ENCODE measurements at regions not wholly inside any gene's neighbourhood (a gene's known extent, or its start where the extent isn't known, plus 50 kb on each side); places are given as distances from the start of the nearest gene placed in this dataset.
"Not testable (repeated sequence)": the region's sequence is repeated elsewhere in the genome, so short reads cannot be mapped to it uniquely, and the experiment has no call there.

GRCh38 chr10:53063805-53064204 lies 291.2 kb upstream of the MBL2 start:
- intact Hi-C loops (cut with micrococcal nuclease) = no loop called here
- ATAC-seq (no peak), DNase-seq (no peak)
- CTCF ChIA-PET = no interaction called here
- no peak for TF ChIP-seq CTCF (IDR thresholded peaks at IDR 0.05)
- Mint-ChIP-seq H3K4me1 (ENCODE audit: low read depth) (no peaks in the 10 kb centered on the region), H3K27me3 (no peaks in the 10 kb centered on the region), H3K4me3 (no peak overlapping the region), H3K9me3 (peaks cover 5% of the 10 kb centered on the region), H3K27ac (no peak overlapping the region), H3K36me3 (ENCODE audit: low read depth) (no peaks in the 10 kb centered on the region)
- POLR2A ChIA-PET = interaction anchor here (0.8 kb wide), 1 partner anchor 182 kb away, joined by 3 read pairs; no protein-coding TSS in a partner anchor

DNA sequence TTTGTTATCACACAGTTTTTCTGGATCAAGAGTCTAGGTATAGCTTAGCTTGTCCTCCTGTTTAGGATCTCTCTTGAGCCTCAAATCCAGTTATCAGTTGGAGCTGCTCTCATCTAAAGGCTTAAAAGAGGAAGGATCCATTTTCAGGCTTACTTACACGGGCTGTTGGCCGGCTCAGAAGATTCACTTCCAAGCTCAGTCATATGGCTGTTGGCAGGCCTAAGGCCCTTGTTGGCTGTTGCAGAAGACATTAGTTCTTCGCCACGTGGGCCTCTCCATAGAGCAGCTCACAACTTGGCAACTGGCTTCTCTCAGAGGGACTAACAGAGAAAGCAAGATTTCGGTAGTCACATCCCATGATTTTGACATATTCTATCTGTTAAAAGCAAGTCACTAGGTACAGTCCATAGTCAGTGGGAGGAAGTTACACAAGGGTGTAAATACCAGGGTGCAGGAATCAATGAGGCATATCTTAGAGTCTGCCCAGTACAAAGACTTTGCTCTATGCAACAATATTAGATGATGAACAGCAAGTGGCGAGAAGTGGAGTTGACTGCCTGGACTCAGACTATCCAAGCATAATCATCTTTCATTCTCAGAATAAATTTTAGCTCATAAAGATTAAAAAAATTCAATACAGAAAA lies 280.1 kb upstream of the MBL2 start:
- TF ChIP-seq CTCF (IDR thresholded peaks at IDR 0.05) = no peak
- Mint-ChIP-seq H3K27ac (no peak overlapping the region), H3K4me3 (no peak overlapping the region), H3K4me1 (ENCODE audit: low read depth) (no peaks in the 10 kb centered on the region), H3K27me3 (no peaks in the 10 kb centered on the region), H3K36me3 (ENCODE audit: low read depth) (no peaks in the 10 kb centered on the region), H3K9me3 (peaks cover 8% of the 10 kb centered on the region)
- CTCF ChIA-PET = no interaction called here
- no peak for DNase-seq
- POLR2A ChIA-PET = no interaction called here
- no peak for ATAC-seq
- intact Hi-C loops (cut with micrococcal nuclease) = no loop called here

- no peaks in the 10 kb centered on the region for H3K36me3 Mint-ChIP-seq (ENCODE audit: low read depth)
- no peak overlapping the region for H3K4me3 Mint-ChIP-seq
- POLR2A ChIA-PET = no interaction called here
- DNase-seq (no peak), ATAC-seq (no peak)
- H3K27me3 Mint-ChIP-seq = no peaks in the 10 kb centered on the region
- no peak overlapping the region for H3K27ac Mint-ChIP-seq
- H3K9me3 Mint-ChIP-seq = peaks cover 6% of the 10 kb centered on the region
- H3K4me1 Mint-ChIP-seq (ENCODE audit: low read depth) = no peaks in the 10 kb centered on the region
- intact Hi-C loops (cut with micrococcal nuclease) = no loop called here
- TF ChIP-seq CTCF (IDR thresholded peaks at IDR 0.05) = no peak
- CTCF ChIA-PET = no interaction called here
These were observed 272.7 kb upstream of the MBL2 start for GRCh38 chr10:53045315-53045714.

DNA sequence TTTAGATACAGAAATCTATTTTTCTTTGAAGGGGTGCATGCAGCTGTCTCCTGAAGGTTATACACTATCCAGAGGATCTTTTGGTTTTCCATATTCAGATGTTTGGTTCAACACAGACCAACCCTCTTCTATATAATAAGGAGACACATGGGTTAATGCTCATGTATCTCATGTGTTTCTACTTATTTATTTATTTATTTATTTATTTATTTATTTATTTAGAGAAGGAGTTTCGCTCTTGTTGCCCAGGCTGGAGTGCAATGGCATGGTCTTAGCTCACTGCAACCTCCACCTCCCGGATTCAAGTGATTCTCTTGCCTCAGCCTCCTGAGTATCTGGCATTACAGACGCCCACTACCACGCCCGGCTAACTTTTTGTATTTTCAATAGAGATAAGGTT lies 263.2 kb upstream of the MBL2 start:
- H3K27me3 Mint-ChIP-seq = not testable (repeated sequence)

DNA sequence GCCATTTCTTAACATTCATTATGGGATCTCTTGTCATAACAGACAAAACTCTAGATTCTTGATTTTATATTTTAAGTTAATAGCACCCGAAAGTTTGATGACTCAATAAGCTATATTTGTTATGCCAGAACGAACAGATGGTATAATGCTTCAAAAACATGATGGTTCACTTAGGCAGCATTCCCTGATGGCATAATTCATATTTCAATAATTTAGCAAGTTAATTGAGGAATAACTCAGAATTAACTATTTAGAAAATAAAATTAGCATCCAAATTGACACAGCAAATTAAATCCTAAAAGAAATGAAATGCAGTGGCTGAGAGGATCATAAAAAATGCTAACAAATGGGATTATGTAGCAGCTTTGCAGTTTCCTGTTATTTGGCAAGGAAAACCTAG lies 260.8 kb upstream of the MBL2 start:
- no peaks in the 10 kb centered on the region for H3K4me1 Mint-ChIP-seq (ENCODE audit: low read depth)
- ChIA-PET POLR2A (no interaction called here), CTCF (no interaction called here)
- no peak overlapping the region for H3K27ac Mint-ChIP-seq
- H3K36me3 Mint-ChIP-seq (ENCODE audit: low read depth) = no peaks in the 10 kb centered on the region
- DNase-seq = no peak
- H3K9me3 Mint-ChIP-seq = peaks cover 2% of the 10 kb centered on the region
- H3K27me3 Mint-ChIP-seq = no peaks in the 10 kb centered on the region
- ATAC-seq = no peak
- H3K4me3 Mint-ChIP-seq = no peak overlapping the region
- intact Hi-C loops (cut with micrococcal nuclease) = no loop called here
- TF ChIP-seq CTCF (IDR thresholded peaks at IDR 0.05) = no peak

More for the DNA sequence above, 263.2 kb upstream of the MBL2 start:
- intact Hi-C loops (cut with micrococcal nuclease); H3K9me3 Mint-ChIP-seq; POLR2A ChIA-PET; ATAC-seq; H3K27ac Mint-ChIP-seq; H3K4me1 Mint-ChIP-seq (ENCODE audit: low read depth); H3K36me3 Mint-ChIP-seq (ENCODE audit: low read depth); CTCF ChIA-PET; H3K4me3 Mint-ChIP-seq; DNase-seq: not testable (repeated sequence)

DNA sequence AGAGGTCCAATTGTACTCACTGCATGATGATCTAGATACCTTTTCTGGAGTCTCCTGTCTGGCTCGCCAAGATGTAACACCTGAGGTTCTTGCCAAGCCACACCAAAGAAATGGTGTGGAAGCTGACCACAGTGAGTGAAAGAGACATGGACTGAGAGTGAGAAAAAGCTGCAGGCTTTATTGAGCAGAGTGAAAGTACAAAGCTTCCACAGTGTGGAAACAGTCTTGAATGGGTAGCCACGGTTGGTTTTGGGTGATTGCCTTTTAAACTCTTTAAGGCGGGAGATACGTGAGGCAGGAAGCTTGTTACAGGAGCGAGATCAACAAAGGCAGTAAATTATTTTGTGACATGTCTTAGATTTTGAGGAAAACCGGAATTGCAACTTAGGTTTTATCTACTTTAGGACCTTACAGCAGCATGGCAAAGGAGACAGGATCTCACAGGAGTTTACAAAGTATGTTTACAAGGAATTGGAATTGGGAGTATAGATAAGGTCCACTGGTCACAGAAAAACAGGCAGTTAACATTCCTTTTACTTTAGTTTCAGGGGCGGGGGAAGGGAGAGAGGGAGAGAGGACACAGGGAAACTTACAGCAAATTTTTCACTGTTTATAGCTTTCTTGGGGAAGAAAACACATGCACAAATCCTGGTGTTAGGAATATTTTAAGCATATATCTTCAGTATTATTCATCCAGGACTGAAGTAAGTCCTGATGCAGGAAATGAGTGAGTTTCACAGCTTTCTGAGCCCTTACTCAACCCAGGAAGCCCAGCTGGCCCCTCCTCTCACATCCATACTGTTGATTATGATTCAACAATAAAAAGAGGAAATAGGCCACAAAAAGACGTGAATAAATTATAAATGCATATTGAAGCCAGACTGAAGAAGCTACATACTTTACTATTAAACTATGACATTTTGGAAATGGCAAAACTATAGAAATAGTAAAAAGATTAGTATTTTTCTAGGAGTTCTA lies 257.6 kb upstream of the MBL2 start:
- ATAC-seq; H3K4me1 Mint-ChIP-seq (ENCODE audit: low read depth); intact Hi-C loops (cut with micrococcal nuclease); H3K36me3 Mint-ChIP-seq (ENCODE audit: low read depth); H3K27me3 Mint-ChIP-seq; H3K27ac Mint-ChIP-seq; H3K9me3 Mint-ChIP-seq; POLR2A ChIA-PET; H3K4me3 Mint-ChIP-seq; CTCF ChIA-PET; DNase-seq: not testable (repeated sequence)
